ENCODE measurements at regions not wholly inside any gene's neighbourhood (a gene's known extent, or its start where the extent isn't known, plus 50 kb on each side); places are given as distances from the start of the nearest gene placed in this dataset.
A peak's percentile ranks its signal among the peaks of the same experiment; 100 is the strongest.

- TF ChIP-seq CTCF (IDR thresholded peaks at IDR 0.05; ENCODE audit: unreplicated experiment), result no peak
- no peak for DNase-seq (ENCODE audit: low spot score in 2 of 2, unreplicated experiment in 2 of 2)
- Mint-ChIP-seq H3K4me1 (peaks cover 17% of the 10 kb centered on the region), H3K36me3 (no peaks in the 10 kb centered on the region), H3K27ac (no peak overlapping the region), H3K4me3 (no peak overlapping the region), H3K9me3 (peaks cover 7% of the 10 kb centered on the region), H3K27me3 (ENCODE audit: low read depth) (no peaks in the 10 kb centered on the region)
Observed at GRCh38 chr6:19037607-19038006, 650.5 kb downstream of the RNF144B start.

GRCh38 chr6:19039287-19039686 lies 652.1 kb downstream of the RNF144B start:
- Mint-ChIP-seq H3K9me3 (peaks cover 7% of the 10 kb centered on the region), H3K4me1 (peaks cover 15% of the 10 kb centered on the region), H3K36me3 (no peaks in the 10 kb centered on the region), H3K4me3 (no peak overlapping the region), H3K27me3 (ENCODE audit: low read depth) (no peaks in the 10 kb centered on the region), H3K27ac (no peak overlapping the region)
- DNase-seq (ENCODE audit: low spot score in 2 of 2, unreplicated experiment in 2 of 2), result no peak
- no peak for TF ChIP-seq CTCF (IDR thresholded peaks at IDR 0.05; ENCODE audit: unreplicated experiment)

- Mint-ChIP-seq H3K27me3 (ENCODE audit: low read depth) (no peaks in the 10 kb centered on the region), H3K4me3 (no peak overlapping the region), H3K27ac (peak overlapping the region; percentile 9), H3K9me3 (peaks cover 15% of the 10 kb centered on the region), H3K4me1 (peaks cover 15% of the 10 kb centered on the region), H3K36me3 (no peaks in the 10 kb centered on the region)
- no peak for DNase-seq (ENCODE audit: low spot score in 2 of 2, unreplicated experiment in 2 of 2)
- TF ChIP-seq CTCF (IDR thresholded peaks at IDR 0.05; ENCODE audit: unreplicated experiment), result no peak
Observed at GRCh38 chr6:19041906-19042305, 654.8 kb downstream of the RNF144B start.

GRCh38 chr6:19042420-19042819 lies 655.3 kb downstream of the RNF144B start:
- no peaks in the 10 kb centered on the region for H3K27me3 Mint-ChIP-seq (ENCODE audit: low read depth)
- no peak for DNase-seq (ENCODE audit: low spot score in 2 of 2, unreplicated experiment in 2 of 2)
- H3K4me1 Mint-ChIP-seq, result peaks cover 15% of the 10 kb centered on the region
- no peak overlapping the region for H3K4me3 Mint-ChIP-seq
- peak overlapping the region; percentile 40 for H3K27ac Mint-ChIP-seq
- H3K9me3 Mint-ChIP-seq, result peaks cover 17% of the 10 kb centered on the region
- no peaks in the 10 kb centered on the region for H3K36me3 Mint-ChIP-seq
- no peak for TF ChIP-seq CTCF (IDR thresholded peaks at IDR 0.05; ENCODE audit: unreplicated experiment)

DNA sequence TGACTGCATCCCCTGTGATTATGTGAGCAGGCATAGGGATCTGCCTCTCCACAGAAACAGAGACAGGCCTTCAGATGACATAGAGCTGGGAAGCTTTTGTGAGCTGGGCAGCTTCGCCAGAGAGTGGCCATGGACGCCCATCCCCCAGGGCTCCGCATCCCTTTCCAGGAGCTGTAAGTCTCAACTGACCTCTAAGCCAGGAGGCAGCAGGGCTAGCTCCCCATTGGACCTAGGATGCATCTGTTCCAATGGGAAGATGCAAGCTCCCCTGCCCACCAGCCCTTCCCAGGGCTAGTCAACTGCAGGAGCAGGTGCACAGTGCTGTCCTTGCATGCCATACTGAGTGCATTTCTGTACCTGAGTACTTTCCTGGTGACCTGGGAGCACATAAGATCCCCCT lies 663.6 kb downstream of the RNF144B start:
- Mint-ChIP-seq H3K9me3 (peaks cover 38% of the 10 kb centered on the region), H3K4me3 (no peak overlapping the region), H3K27me3 (ENCODE audit: low read depth) (no peaks in the 10 kb centered on the region), H3K36me3 (peaks cover 9% of the 10 kb centered on the region), H3K4me1 (peaks cover 4% of the 10 kb centered on the region), H3K27ac (no peak overlapping the region)
- no peak for DNase-seq (ENCODE audit: low spot score in 2 of 2, unreplicated experiment in 2 of 2)
- TF ChIP-seq CTCF (IDR thresholded peaks at IDR 0.05; ENCODE audit: unreplicated experiment), result no peak

GRCh38 chr6:19052219-19052618 lies 665.1 kb downstream of the RNF144B start:
- Mint-ChIP-seq H3K4me1 (peaks cover 4% of the 10 kb centered on the region), H3K4me3 (no peak overlapping the region), H3K27ac (peak overlapping the region; percentile 59), H3K9me3 (peaks cover 41% of the 10 kb centered on the region), H3K36me3 (peaks cover 9% of the 10 kb centered on the region), H3K27me3 (ENCODE audit: low read depth) (no peaks in the 10 kb centered on the region)
- TF ChIP-seq CTCF (IDR thresholded peaks at IDR 0.05; ENCODE audit: unreplicated experiment), result no peak
- no peak for DNase-seq (ENCODE audit: low spot score in 2 of 2, unreplicated experiment in 2 of 2)
